ENCODE measurements at regions not wholly inside any gene's neighbourhood (a gene's known extent, or its start where the extent isn't known, plus 50 kb on each side); places are given as distances from the start of the nearest gene placed in this dataset.

DNA sequence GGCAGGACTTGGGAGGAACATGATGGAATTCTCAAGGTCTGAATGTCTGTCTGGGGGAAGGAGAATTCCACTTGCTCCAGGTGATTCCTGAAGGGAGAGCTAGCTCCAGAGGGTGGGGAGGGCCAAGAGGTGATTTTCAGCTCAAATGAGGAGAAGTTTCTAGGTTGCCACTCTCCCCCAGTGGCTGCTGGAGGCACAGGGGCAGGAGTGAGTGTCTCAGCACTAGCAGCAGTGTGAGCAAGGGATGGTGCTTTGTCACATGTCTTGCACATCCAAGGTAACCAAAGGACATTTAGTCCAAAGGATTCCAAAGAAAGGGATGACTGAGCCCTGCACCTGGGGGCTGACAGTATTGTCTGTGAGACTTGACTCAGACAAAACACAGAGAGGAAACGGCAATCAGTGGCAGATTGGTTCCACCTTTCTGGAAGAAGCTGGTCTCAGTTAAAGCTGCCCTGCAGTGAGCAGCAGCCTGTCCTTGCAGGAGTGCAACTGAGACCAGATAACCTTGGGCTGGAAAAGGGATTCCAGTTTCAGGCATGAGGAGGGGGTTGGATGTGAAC, 51.2 kb upstream of the PCBD1 start:
- no peaks in the 10 kb centered on the region for H3K36me3 Mint-ChIP-seq (ENCODE audit: insufficient read depth, unreplicated experiment)
- TF ChIP-seq, protein P1, sequence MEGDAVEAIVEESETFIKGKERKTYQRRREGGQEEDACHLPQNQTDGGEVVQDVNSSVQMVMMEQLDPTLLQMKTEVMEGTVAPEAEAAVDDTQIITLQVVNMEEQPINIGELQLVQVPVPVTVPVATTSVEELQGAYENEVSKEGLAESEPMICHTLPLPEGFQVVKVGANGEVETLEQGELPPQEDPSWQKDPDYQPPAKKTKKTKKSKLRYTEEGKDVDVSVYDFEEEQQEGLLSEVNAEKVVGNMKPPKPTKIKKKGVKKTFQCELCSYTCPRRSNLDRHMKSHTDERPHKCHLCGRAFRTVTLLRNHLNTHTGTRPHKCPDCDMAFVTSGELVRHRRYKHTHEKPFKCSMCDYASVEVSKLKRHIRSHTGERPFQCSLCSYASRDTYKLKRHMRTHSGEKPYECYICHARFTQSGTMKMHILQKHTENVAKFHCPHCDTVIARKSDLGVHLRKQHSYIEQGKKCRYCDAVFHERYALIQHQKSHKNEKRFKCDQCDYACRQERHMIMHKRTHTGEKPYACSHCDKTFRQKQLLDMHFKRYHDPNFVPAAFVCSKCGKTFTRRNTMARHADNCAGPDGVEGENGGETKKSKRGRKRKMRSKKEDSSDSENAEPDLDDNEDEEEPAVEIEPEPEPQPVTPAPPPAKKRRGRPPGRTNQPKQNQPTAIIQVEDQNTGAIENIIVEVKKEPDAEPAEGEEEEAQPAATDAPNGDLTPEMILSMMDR (IDR thresholded peaks at IDR 0.05; ENCODE audit: insufficient read depth in 1 of 2, low read depth in 1 of 2, low read length in 1 of 2, severe bottlenecking in 1 of 2, unreplicated experiment in 1 of 2), result no peak
- no peak overlapping the region for H3K27ac Mint-ChIP-seq (ENCODE audit: unreplicated experiment)
- H3K27me3 ChIP-seq (replicated peaks; ENCODE audit: control insufficient read depth, insufficient read depth, low read length), result no peaks in the 10 kb centered on the region; the same call in 1 of the 2 replicates
- no peak for DNase-seq
- intact Hi-C loops (cut with micrococcal nuclease; ENCODE audit: unreplicated experiment), result no loop called here
- ChIA-PET POLR2A (no interaction called here), CTCF (interaction anchor here (1.2 kb wide), 1 partner anchor 15 kb away, joined by 3 read pairs; no protein-coding TSS in a partner anchor)
- peaks cover 10% of the 10 kb centered on the region for H3K27me3 Mint-ChIP-seq (ENCODE audit: insufficient read depth, unreplicated experiment)
- H3K4me3 ChIP-seq (ENCODE audit: low read depth, low read length), result no peak overlapping the region
- BruUV-seq (replicated peaks), result no TSS peak
- no peaks in the 10 kb centered on the region for H3K4me1 ChIP-seq
- H3K9me3 Mint-ChIP-seq (ENCODE audit: unreplicated experiment), result no peaks in the 10 kb centered on the region
- H3K4me3 Mint-ChIP-seq (ENCODE audit: unreplicated experiment), result no peak overlapping the region
- H3K9me3 ChIP-seq, result no peaks in the 10 kb centered on the region
- no peaks in the 10 kb centered on the region for H3K4me1 Mint-ChIP-seq (ENCODE audit: low read depth, unreplicated experiment)
- no peaks in the 10 kb centered on the region for H3K36me3 ChIP-seq (ENCODE audit: control insufficient read depth, insufficient read depth, low read length)

DNA sequence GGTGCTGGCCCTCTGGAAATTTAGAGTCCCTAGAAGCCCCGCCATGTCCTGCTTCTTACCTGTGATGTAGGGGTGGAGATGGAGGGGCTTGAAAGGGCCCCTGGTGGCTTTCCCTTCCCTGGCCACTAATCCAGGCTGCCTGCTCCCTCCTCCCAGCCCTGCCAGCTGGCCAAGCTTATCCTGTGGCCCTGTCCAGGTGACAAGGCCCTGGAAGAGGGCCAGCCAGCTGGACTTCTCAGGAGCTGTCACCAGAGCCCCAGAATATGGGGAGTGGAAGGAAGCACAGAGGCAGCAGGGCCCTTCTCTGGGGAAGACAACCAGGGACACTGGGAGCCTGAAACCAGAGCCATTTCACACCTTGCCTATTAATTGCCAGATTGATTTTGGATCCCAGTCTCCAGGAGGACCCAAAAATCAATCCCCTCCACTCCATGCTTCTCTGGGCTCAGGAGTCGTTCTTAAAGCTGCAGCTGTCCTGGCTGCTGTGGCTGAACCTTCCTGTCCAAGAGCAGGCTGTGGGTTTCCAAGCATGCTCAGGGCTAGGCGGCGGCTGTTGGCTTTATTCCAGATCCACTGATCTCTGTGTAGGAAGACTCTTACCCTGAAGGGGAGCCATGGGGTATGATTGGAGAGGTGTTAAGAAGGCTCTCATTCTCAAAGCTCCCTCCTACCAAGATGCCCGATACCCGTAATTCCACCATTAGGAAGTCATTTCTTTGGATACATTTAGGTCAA, 52.6 kb upstream of the PCBD1 start:
- CTCF ChIA-PET, result interaction anchor here (1.2 kb wide), 1 partner anchor 16 kb away, joined by 3 read pairs; no protein-coding TSS in a partner anchor
- H3K4me3 Mint-ChIP-seq (ENCODE audit: unreplicated experiment), result no peak overlapping the region
- H3K9me3 Mint-ChIP-seq (ENCODE audit: unreplicated experiment), result no peaks in the 10 kb centered on the region
- Histone ChIP-seq H3K36me3 (ENCODE audit: control insufficient read depth, insufficient read depth, low read length) (no peaks in the 10 kb centered on the region), H3K4me3 (ENCODE audit: low read depth, low read length) (no peak overlapping the region), H3K9me3 (no peaks in the 10 kb centered on the region), H3K27me3 (replicated peaks; ENCODE audit: control insufficient read depth, insufficient read depth, low read length) (no peaks in the 10 kb centered on the region; the same call in 1 of the 2 replicates), H3K4me1 (no peaks in the 10 kb centered on the region)
- no peaks in the 10 kb centered on the region for H3K36me3 Mint-ChIP-seq (ENCODE audit: insufficient read depth, unreplicated experiment)
- H3K27me3 Mint-ChIP-seq (ENCODE audit: insufficient read depth, unreplicated experiment), result peaks cover 14% of the 10 kb centered on the region
- POLR2A ChIA-PET, result no interaction called here
- H3K27ac Mint-ChIP-seq (ENCODE audit: unreplicated experiment), result no peak overlapping the region
- intact Hi-C loops (cut with micrococcal nuclease; ENCODE audit: unreplicated experiment), result no loop called here
- BruUV-seq (replicated peaks), result no TSS peak
- TF ChIP-seq, protein P1 (IDR thresholded peaks at IDR 0.05; ENCODE audit: insufficient read depth in 1 of 2, low read depth in 1 of 2, low read length in 1 of 2, severe bottlenecking in 1 of 2, unreplicated experiment in 1 of 2), result no peak
- DNase-seq, result no peak
- H3K4me1 Mint-ChIP-seq (ENCODE audit: low read depth, unreplicated experiment), result no peaks in the 10 kb centered on the region

DNA sequence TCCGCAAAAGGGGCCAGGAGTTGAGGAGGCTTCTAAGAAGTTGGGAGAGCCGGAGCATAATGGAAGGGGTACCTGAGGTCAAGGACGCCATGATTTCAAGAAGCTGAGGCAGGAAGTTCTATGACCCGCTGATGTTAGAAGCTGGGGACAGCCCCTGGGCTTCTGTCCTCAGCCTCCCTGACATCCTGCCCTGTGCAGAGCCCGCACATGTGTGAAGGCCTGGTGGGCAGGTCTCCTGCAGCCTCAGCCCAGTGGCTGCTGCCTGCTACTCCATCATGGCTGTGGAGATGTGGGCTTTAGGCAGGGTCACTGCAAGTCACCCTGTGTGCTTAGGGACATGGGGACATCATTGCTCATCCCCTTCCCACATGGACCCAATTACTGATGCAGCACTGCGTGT, 53.8 kb upstream of the PCBD1 start:
- Histone ChIP-seq H3K9me3 (no peaks in the 10 kb centered on the region), H3K36me3 (ENCODE audit: control insufficient read depth, insufficient read depth, low read length) (no peaks in the 10 kb centered on the region), H3K27me3 (replicated peaks; ENCODE audit: control insufficient read depth, insufficient read depth, low read length) (no peaks in the 10 kb centered on the region; the same call in 1 of the 2 replicates), H3K4me3 (ENCODE audit: low read depth, low read length) (no peak overlapping the region), H3K4me1 (no peaks in the 10 kb centered on the region)
- Mint-ChIP-seq H3K27me3 (ENCODE audit: insufficient read depth, unreplicated experiment) (peaks cover 10% of the 10 kb centered on the region), H3K4me3 (ENCODE audit: unreplicated experiment) (no peak overlapping the region), H3K36me3 (ENCODE audit: insufficient read depth, unreplicated experiment) (no peaks in the 10 kb centered on the region), H3K27ac (ENCODE audit: unreplicated experiment) (no peak overlapping the region), H3K4me1 (ENCODE audit: low read depth, unreplicated experiment) (no peaks in the 10 kb centered on the region), H3K9me3 (ENCODE audit: unreplicated experiment) (no peaks in the 10 kb centered on the region)
- DNase-seq, result no peak
- intact Hi-C loops (cut with micrococcal nuclease; ENCODE audit: unreplicated experiment), result no loop called here
- BruUV-seq (replicated peaks), result no TSS peak
- ChIA-PET POLR2A (no interaction called here), CTCF (no interaction called here)
- TF ChIP-seq, protein P1 (IDR thresholded peaks at IDR 0.05; ENCODE audit: insufficient read depth in 1 of 2, low read depth in 1 of 2, low read length in 1 of 2, severe bottlenecking in 1 of 2, unreplicated experiment in 1 of 2), result no peak

All from Caco-2 (cell line).